ENCODE measurements at regions not wholly inside any gene's neighbourhood (a gene's known extent, or its start where the extent isn't known, plus 50 kb on each side); places are given as distances from the start of the nearest gene placed in this dataset.
"Not testable (repeated sequence)": the region's sequence is repeated elsewhere in the genome, so short reads cannot be mapped to it uniquely, and the experiment has no call there.

- no peak for DNase-seq (ENCODE audit: low read depth, low spot score)
Measured at GRCh38 chr2:11989354-11989703, 242.9 kb downstream of the LPIN1 start.

- DNase-seq (ENCODE audit: low read depth, low spot score), result no peak
Measured at GRCh38 chr2:11990576-11990975, 244.1 kb downstream of the LPIN1 start.

- no peak for DNase-seq (ENCODE audit: low read depth, low spot score)
Measured at GRCh38 chr2:11993749-11994148, 247.3 kb downstream of the LPIN1 start.

- no peak for DNase-seq (ENCODE audit: low read depth, low spot score)
Measured at GRCh38 chr2:11995456-11995855, 249.0 kb downstream of the LPIN1 start.

GRCh38 chr2:11996618-11997017, 250.2 kb downstream of the LPIN1 start:
- DNase-seq (ENCODE audit: low read depth, low spot score), result no peak

GRCh38 chr2:11997142-11997541, 250.7 kb downstream of the LPIN1 start:
- DNase-seq (ENCODE audit: low read depth, low spot score), result no peak

- no peak for DNase-seq (ENCODE audit: low read depth, low spot score)
Measured at GRCh38 chr2:11998218-11998617, 251.8 kb downstream of the LPIN1 start.

GRCh38 chr2:11998626-11999378, 252.4 kb downstream of the LPIN1 start:
- no peak for DNase-seq (ENCODE audit: low read depth, low spot score)

- DNase-seq (ENCODE audit: low read depth, low spot score), result no peak
Measured at GRCh38 chr2:12001621-12002020, 255.2 kb downstream of the LPIN1 start.

- DNase-seq (ENCODE audit: low read depth, low spot score), result no peak
Measured at GRCh38 chr2:12002215-12002614, 255.8 kb downstream of the LPIN1 start.

- DNase-seq (ENCODE audit: low read depth, low spot score), result no peak
Measured at GRCh38 chr2:12004713-12005112, 258.3 kb downstream of the LPIN1 start.

- DNase-seq (ENCODE audit: low read depth, low spot score), result no peak
Measured at GRCh38 chr2:12005886-12006681, 259.7 kb downstream of the LPIN1 start.

- no peak for DNase-seq (ENCODE audit: low read depth, low spot score)
Measured at GRCh38 chr2:12006850-12007249, 260.4 kb downstream of the LPIN1 start.

GRCh38 chr2:12007282-12007681, 260.9 kb downstream of the LPIN1 start:
- no peak for DNase-seq (ENCODE audit: low read depth, low spot score)

GRCh38 chr2:12008425-12009061, 262.1 kb downstream of the LPIN1 start:
- no peak for DNase-seq (ENCODE audit: low read depth, low spot score)

GRCh38 chr2:12009323-12009905, 263.0 kb downstream of the LPIN1 start:
- no peak for DNase-seq (ENCODE audit: low read depth, low spot score)

GRCh38 chr2:12010059-12010458, 263.6 kb downstream of the LPIN1 start:
- no peak for DNase-seq (ENCODE audit: low read depth, low spot score)

GRCh38 chr2:12010779-12011178, 264.3 kb downstream of the LPIN1 start:
- no peak for DNase-seq (ENCODE audit: low read depth, low spot score)

GRCh38 chr2:12014088-12014960, 267.9 kb downstream of the LPIN1 start:
- DNase-seq (ENCODE audit: low read depth, low spot score), result no peak

GRCh38 chr2:12017499-12018157, 271.2 kb downstream of the LPIN1 start:
- DNase-seq (ENCODE audit: low read depth, low spot score), result no peak

GRCh38 chr2:12018726-12019125, 272.3 kb downstream of the LPIN1 start:
- not testable (repeated sequence) for DNase-seq (ENCODE audit: low read depth, low spot score)
